ENCODE measurements at regions not wholly inside any gene's neighbourhood (a gene's known extent, or its start where the extent isn't known, plus 50 kb on each side); places are given as distances from the start of the nearest gene placed in this dataset.
"Not testable (repeated sequence)": the region's sequence is repeated elsewhere in the genome, so short reads cannot be mapped to it uniquely, and the experiment has no call there.

- H3K36me3 Mint-ChIP-seq (ENCODE audit: low read depth) = no peaks in the 10 kb centered on the region
- DNase-seq (ENCODE audit: low read depth, low spot score) = no peak
- H3K27me3 Mint-ChIP-seq (ENCODE audit: low read depth) = peaks cover 15% of the 10 kb centered on the region
- no peaks in the 10 kb centered on the region for H3K4me1 Mint-ChIP-seq
- H3K27ac Mint-ChIP-seq (ENCODE audit: unreplicated experiment) = no peak overlapping the region
- H3K9me3 Mint-ChIP-seq = no peaks in the 10 kb centered on the region
- H3K4me3 Mint-ChIP-seq = no peak overlapping the region
- TF ChIP-seq CTCF (conservative IDR thresholded peaks at IDR 0.05) = no peak
Observed at GRCh38 chr18:35811896-35812295, 160.6 kb upstream of the RMP24 start.

- not testable (repeated sequence) for DNase-seq (ENCODE audit: low read depth, low spot score); H3K27me3 Mint-ChIP-seq (ENCODE audit: low read depth); H3K27ac Mint-ChIP-seq (ENCODE audit: unreplicated experiment); H3K9me3 Mint-ChIP-seq; H3K36me3 Mint-ChIP-seq (ENCODE audit: low read depth); H3K4me1 Mint-ChIP-seq; H3K4me3 Mint-ChIP-seq
Observed at GRCh38 chr18:35815011-35815410, 157.5 kb upstream of the RMP24 start.

GRCh38 chr18:35816003-35816402 is 156.5 kb upstream of the RMP24 start:
- Mint-ChIP-seq H3K4me1 (no peaks in the 10 kb centered on the region), H3K27me3 (ENCODE audit: low read depth) (peaks cover 9% of the 10 kb centered on the region), H3K27ac (ENCODE audit: unreplicated experiment) (no peak overlapping the region), H3K9me3 (peaks cover 2% of the 10 kb centered on the region), H3K4me3 (no peak overlapping the region), H3K36me3 (ENCODE audit: low read depth) (no peaks in the 10 kb centered on the region)
- TF ChIP-seq CTCF (conservative IDR thresholded peaks at IDR 0.05) = no peak
- no peak for DNase-seq (ENCODE audit: low read depth, low spot score)

- Mint-ChIP-seq H3K27ac (ENCODE audit: unreplicated experiment) (no peak overlapping the region), H3K4me1 (no peaks in the 10 kb centered on the region), H3K4me3 (no peak overlapping the region), H3K9me3 (peaks cover 2% of the 10 kb centered on the region), H3K27me3 (ENCODE audit: low read depth) (peaks cover 6% of the 10 kb centered on the region), H3K36me3 (ENCODE audit: low read depth) (no peaks in the 10 kb centered on the region)
- DNase-seq (ENCODE audit: low read depth, low spot score) = no peak
- no peak for TF ChIP-seq CTCF (conservative IDR thresholded peaks at IDR 0.05)
Observed at GRCh38 chr18:35817604-35818352, 154.7 kb upstream of the RMP24 start.

GRCh38 chr18:35818353-35818667 is 154.2 kb upstream of the RMP24 start:
- DNase-seq (ENCODE audit: low read depth, low spot score) = no peak
- no peak for TF ChIP-seq CTCF (conservative IDR thresholded peaks at IDR 0.05)
- no peak overlapping the region for H3K4me3 Mint-ChIP-seq
- H3K27me3 Mint-ChIP-seq (ENCODE audit: low read depth) = peaks cover 4% of the 10 kb centered on the region
- no peak overlapping the region for H3K27ac Mint-ChIP-seq (ENCODE audit: unreplicated experiment)
- H3K9me3 Mint-ChIP-seq = peaks cover 2% of the 10 kb centered on the region
- no peaks in the 10 kb centered on the region for H3K4me1 Mint-ChIP-seq
- no peaks in the 10 kb centered on the region for H3K36me3 Mint-ChIP-seq (ENCODE audit: low read depth)

- no peak overlapping the region for H3K27ac Mint-ChIP-seq (ENCODE audit: unreplicated experiment)
- no peaks in the 10 kb centered on the region for H3K36me3 Mint-ChIP-seq (ENCODE audit: low read depth)
- H3K4me3 Mint-ChIP-seq = no peak overlapping the region
- no peaks in the 10 kb centered on the region for H3K4me1 Mint-ChIP-seq
- H3K9me3 Mint-ChIP-seq = peaks cover 2% of the 10 kb centered on the region
- no peak for TF ChIP-seq CTCF (conservative IDR thresholded peaks at IDR 0.05)
- no peak for DNase-seq (ENCODE audit: low read depth, low spot score)
- H3K27me3 Mint-ChIP-seq (ENCODE audit: low read depth) = no peaks in the 10 kb centered on the region
Observed at GRCh38 chr18:35822413-35822812, 150.1 kb upstream of the RMP24 start.
